ENCODE measurements at regions not wholly inside any gene's neighbourhood (a gene's known extent, or its start where the extent isn't known, plus 50 kb on each side); places are given as distances from the start of the nearest gene placed in this dataset.

DNA sequence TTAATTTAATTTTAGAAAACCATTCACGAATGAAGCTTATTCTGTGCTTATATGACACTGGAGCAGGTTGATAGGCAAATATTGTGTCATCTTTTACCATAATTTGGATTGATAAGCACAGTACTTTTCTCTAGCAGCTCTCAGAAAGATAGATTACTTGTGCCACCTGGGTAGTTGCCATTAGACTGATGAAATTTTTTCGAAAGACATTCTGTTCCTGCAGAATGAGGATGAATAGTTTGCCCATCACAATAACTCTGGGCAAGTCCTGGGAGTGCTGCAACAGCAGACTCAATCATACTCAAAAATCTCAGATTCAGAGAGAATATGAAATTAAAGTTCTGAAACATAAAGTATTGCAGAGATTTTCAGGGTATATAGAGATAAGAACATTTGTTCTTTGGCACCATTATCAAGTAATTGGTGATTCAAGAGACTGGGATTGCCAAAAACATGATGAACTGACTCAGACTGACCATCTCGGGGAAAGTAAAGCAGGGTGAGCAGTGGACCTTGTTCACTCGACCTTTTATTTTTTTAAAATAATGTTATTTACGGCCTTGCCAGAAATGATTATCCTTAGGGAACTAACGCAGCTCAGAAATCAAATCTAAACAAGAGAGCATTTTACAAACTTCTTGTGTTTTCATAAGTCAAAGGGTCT, 65.8 kb upstream of the PTCHD4 start:
- no peak for TF ChIP-seq CTCF (IDR thresholded peaks at IDR 0.05; ENCODE audit: low read length)
- no peak for TF ChIP-seq EZH2 (IDR thresholded peaks at IDR 0.05; ENCODE audit: borderline replicate concordance, low read length)

Data from OCI-LY1 (cell line).